ENCODE measurements at regions not wholly inside any gene's neighbourhood (a gene's known extent, or its start where the extent isn't known, plus 50 kb on each side); places are given as distances from the start of the nearest gene placed in this dataset.

DNA sequence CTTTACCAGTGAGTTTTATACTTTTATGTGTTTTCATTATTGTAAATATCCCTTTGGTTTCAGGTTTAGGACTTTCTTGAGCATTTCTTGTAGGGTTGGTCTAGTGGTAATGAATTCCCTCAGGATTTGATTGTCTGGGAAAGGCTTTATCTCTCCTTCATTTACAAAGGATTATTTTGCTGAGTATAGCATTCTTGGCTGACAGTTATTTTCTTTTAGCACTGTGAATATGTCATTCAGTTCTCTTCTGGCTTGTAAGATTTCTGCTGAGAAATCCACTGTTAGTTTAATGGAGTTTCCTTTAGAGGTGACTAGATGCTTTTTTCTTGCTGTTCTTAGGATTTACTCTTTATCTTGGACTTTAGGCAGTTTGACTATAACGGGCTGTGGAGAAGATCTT, 373.9 kb downstream of the TSN start:
- no peak for DNase-seq (ENCODE audit: low spot score)
- H3K9ac ChIP-seq (ENCODE audit: low read depth, low read length, poor library complexity): no peak overlapping the region
- H3K36me3 ChIP-seq (replicated peaks in 1 of 2; ENCODE audit: control insufficient read depth in 2 of 2, insufficient read depth in 2 of 2, low read length in 2 of 2): no peaks in the 10 kb centered on the region
- WGBS, 2 donors (ENCODE audit: extremely low coverage in 2 of 2, insufficient read length in 2 of 2, insufficient replicate concordance in 1 of 2): no CpG with 5 or more reads among the region's 1 CpG
- no peak overlapping the region for H3K18ac ChIP-seq (ENCODE audit: low read length)
- no peaks in the 10 kb centered on the region for H3K27me3 ChIP-seq (ENCODE audit: control insufficient read depth in 3 of 3, insufficient read depth in 3 of 3, low read depth in 1 of 3, low read length in 3 of 3)
- no peak overlapping the region for H3K27ac ChIP-seq (replicated peaks; ENCODE audit: low read length)
- no peak overlapping the region for H3K14ac ChIP-seq (ENCODE audit: low read length)
- H3K9me3 ChIP-seq (replicated peaks in 1 of 2; ENCODE audit: control insufficient read depth in 2 of 2, insufficient read depth in 1 of 2, low read depth in 1 of 2, low read length in 2 of 2): peaks cover 0 to 10% of the 10 kb centered on the region in 2 donors
- no peaks in the 10 kb centered on the region for H3K4me1 ChIP-seq (ENCODE audit: control insufficient read depth in 2 of 2, insufficient read depth in 1 of 2, low read depth in 1 of 2, low read length in 2 of 2)
- H2AK5ac ChIP-seq (ENCODE audit: low read depth, low read length): no peak overlapping the region
- H3K4me2 ChIP-seq (ENCODE audit: insufficient read depth, low read length, poor library complexity, severe bottlenecking): no peak overlapping the region
- no peak overlapping the region for H4K8ac ChIP-seq (ENCODE audit: low read depth, low read length)
- no peak overlapping the region for H2BK15ac ChIP-seq (ENCODE audit: low read length)
- no peak overlapping the region for H2BK5ac ChIP-seq (ENCODE audit: low read length)
- H3K79me1 ChIP-seq (ENCODE audit: low read depth, low read length): peaks cover 3% of the 10 kb centered on the region
- no peak overlapping the region for H2BK12ac ChIP-seq (ENCODE audit: low read length)
- H2BK120ac ChIP-seq (ENCODE audit: low read depth, low read length): no peak overlapping the region
- H3K4ac ChIP-seq (ENCODE audit: low read length): no peak overlapping the region
- no peak overlapping the region for H4K91ac ChIP-seq (ENCODE audit: low read depth, low read length, poor library complexity)
- no peak overlapping the region for H3K23ac ChIP-seq (ENCODE audit: low read depth, low read length, poor library complexity)
- no peak overlapping the region for H2AFZ ChIP-seq (ENCODE audit: low read length)
- no peak overlapping the region for H3K4me3 ChIP-seq (ENCODE audit: low read length in 2 of 2)

GRCh38 chr2:122132147-122132691, 376.8 kb downstream of the TSN start:
- Histone ChIP-seq H3K79me1 (ENCODE audit: low read depth, low read length) (peaks cover 3% of the 10 kb centered on the region), H3K4me2 (ENCODE audit: insufficient read depth, low read length, poor library complexity, severe bottlenecking) (no peak overlapping the region)
- WGBS, 2 donors (ENCODE audit: extremely low coverage in 2 of 2, insufficient read length in 2 of 2, insufficient replicate concordance in 1 of 2): no CpG with 5 or more reads among the region's 2 CpGs

DNA sequence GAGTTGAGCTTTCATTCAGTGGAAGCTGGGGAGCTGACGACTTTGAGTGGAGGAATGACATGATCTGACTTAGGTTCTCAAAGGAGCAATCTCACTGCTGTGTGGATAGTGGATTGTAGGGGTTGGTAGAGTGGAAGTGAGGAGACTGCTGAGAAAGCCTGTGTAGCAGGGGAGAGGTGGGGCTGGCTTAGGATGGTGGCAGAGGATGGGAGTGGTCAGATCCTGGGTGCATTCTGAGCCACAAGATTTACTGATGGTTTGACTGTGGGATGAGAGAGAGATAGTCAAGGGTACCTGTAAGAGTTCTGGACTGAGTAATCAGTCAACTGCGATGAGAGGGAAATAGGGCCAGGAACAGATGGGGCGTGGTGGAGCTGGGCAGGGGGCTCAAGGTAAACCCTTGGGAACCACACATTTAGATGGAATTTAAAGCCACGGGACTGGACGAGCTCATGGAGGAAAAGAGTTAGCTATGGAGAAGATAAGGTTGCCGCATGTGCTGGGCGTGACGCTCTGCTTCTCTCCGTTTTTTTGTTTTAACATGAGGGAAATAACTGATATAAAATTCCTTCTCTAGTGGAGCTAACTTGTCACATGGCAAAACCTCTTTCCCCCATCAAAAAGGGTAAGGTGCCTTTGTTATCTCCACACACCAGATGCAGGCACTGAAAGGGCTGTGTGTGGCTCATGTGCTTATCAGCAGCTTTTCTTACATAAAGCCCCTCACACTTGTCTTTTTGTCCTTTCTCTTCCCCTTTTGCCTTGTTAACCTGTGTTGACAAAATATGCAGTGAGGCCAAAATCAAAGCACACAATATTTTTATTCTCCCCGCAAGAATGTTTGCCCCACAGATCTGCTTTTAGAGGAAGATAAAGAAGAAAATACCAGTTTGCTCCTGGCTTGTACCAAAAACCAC, 379.8 kb downstream of the TSN start:
- H3K36me3 ChIP-seq (replicated peaks in 1 of 2; ENCODE audit: control insufficient read depth in 2 of 2, insufficient read depth in 2 of 2, low read length in 2 of 2): no peaks in the 10 kb centered on the region
- no peak overlapping the region for H4K91ac ChIP-seq (ENCODE audit: low read depth, low read length, poor library complexity)
- no peak overlapping the region for H2BK12ac ChIP-seq (ENCODE audit: low read length)
- H4K8ac ChIP-seq (ENCODE audit: low read depth, low read length): no peak overlapping the region
- no peak overlapping the region for H3K27ac ChIP-seq (replicated peaks; ENCODE audit: low read length)
- H3K14ac ChIP-seq (ENCODE audit: low read length): no peak overlapping the region
- H2AFZ ChIP-seq (ENCODE audit: low read length): no peak overlapping the region
- no peak overlapping the region for H3K4ac ChIP-seq (ENCODE audit: low read length)
- H3K4me2 ChIP-seq (ENCODE audit: insufficient read depth, low read length, poor library complexity, severe bottlenecking): no peak overlapping the region
- no peak overlapping the region for H3K23ac ChIP-seq (ENCODE audit: low read depth, low read length, poor library complexity)
- no peak overlapping the region for H3K9ac ChIP-seq (ENCODE audit: low read depth, low read length, poor library complexity)
- H3K4me1 ChIP-seq (ENCODE audit: control insufficient read depth in 2 of 2, insufficient read depth in 1 of 2, low read depth in 1 of 2, low read length in 2 of 2): peaks cover 0 to 2% of the 10 kb centered on the region in 2 donors
- H3K27me3 ChIP-seq (ENCODE audit: control insufficient read depth in 3 of 3, insufficient read depth in 3 of 3, low read depth in 1 of 3, low read length in 3 of 3): no peaks in the 10 kb centered on the region
- DNase-seq (ENCODE audit: low spot score): no peak
- H2BK120ac ChIP-seq (ENCODE audit: low read depth, low read length): no peak overlapping the region
- peak overlapping the region; percentile 54 for H3K18ac ChIP-seq (ENCODE audit: low read length)
- peaks cover 0 to 10% of the 10 kb centered on the region in 2 donors for H3K9me3 ChIP-seq (replicated peaks in 1 of 2; ENCODE audit: control insufficient read depth in 2 of 2, insufficient read depth in 1 of 2, low read depth in 1 of 2, low read length in 2 of 2)
- peaks cover 3% of the 10 kb centered on the region for H3K79me1 ChIP-seq (ENCODE audit: low read depth, low read length)
- no CpG with 5 or more reads among the region's 10 CpGs for WGBS, 2 donors (ENCODE audit: extremely low coverage in 2 of 2, insufficient read length in 2 of 2, insufficient replicate concordance in 1 of 2)
- H3K4me3 ChIP-seq (ENCODE audit: low read length in 2 of 2): no peak overlapping the region
- no peak overlapping the region for H2BK15ac ChIP-seq (ENCODE audit: low read length)
- H2BK5ac ChIP-seq (ENCODE audit: low read length): no peak overlapping the region
- H2AK5ac ChIP-seq (ENCODE audit: low read depth, low read length): no peak overlapping the region

More at GRCh38 chr2:122132147-122132691, 376.8 kb downstream of the TSN start:
- Histone ChIP-seq H3K27me3 (ENCODE audit: control insufficient read depth in 3 of 3, insufficient read depth in 3 of 3, low read depth in 1 of 3, low read length in 3 of 3) (no peaks in the 10 kb centered on the region), H2BK120ac (ENCODE audit: low read depth, low read length) (no peak overlapping the region), H4K91ac (ENCODE audit: low read depth, low read length, poor library complexity) (no peak overlapping the region), H3K36me3 (replicated peaks in 1 of 2; ENCODE audit: control insufficient read depth in 2 of 2, insufficient read depth in 2 of 2, low read length in 2 of 2) (no peaks in the 10 kb centered on the region), H3K9me3 (replicated peaks in 1 of 2; ENCODE audit: control insufficient read depth in 2 of 2, insufficient read depth in 1 of 2, low read depth in 1 of 2, low read length in 2 of 2) (peaks cover 0 to 10% of the 10 kb centered on the region in 2 donors), H3K4ac (ENCODE audit: low read length) (no peak overlapping the region), H2BK12ac (ENCODE audit: low read length) (no peak overlapping the region), H2AK5ac (ENCODE audit: low read depth, low read length) (no peak overlapping the region), H2BK15ac (ENCODE audit: low read length) (no peak overlapping the region), H3K9ac (ENCODE audit: low read depth, low read length, poor library complexity) (no peak overlapping the region), H3K4me3 (ENCODE audit: low read length in 2 of 2) (no peak overlapping the region), H2BK5ac (ENCODE audit: low read length) (no peak overlapping the region), H4K8ac (ENCODE audit: low read depth, low read length) (no peak overlapping the region), H3K14ac (ENCODE audit: low read length) (no peak overlapping the region), H3K4me1 (ENCODE audit: control insufficient read depth in 2 of 2, insufficient read depth in 1 of 2, low read depth in 1 of 2, low read length in 2 of 2) (no peaks in the 10 kb centered on the region), H3K18ac (ENCODE audit: low read length) (no peak overlapping the region), H2AFZ (ENCODE audit: low read length) (no peak overlapping the region), H3K23ac (ENCODE audit: low read depth, low read length, poor library complexity) (no peak overlapping the region), H3K27ac (replicated peaks; ENCODE audit: low read length) (no peak overlapping the region)
- no peak for DNase-seq (ENCODE audit: low spot score)

GRCh38 chr2:122136056-122136455, 380.6 kb downstream of the TSN start:
- no peak for DNase-seq (ENCODE audit: low spot score)
- no peak overlapping the region for H3K27ac ChIP-seq (replicated peaks; ENCODE audit: low read length)
- H3K9me3 ChIP-seq (replicated peaks in 1 of 2; ENCODE audit: control insufficient read depth in 2 of 2, insufficient read depth in 1 of 2, low read depth in 1 of 2, low read length in 2 of 2): peaks cover 0 to 2% of the 10 kb centered on the region in 2 donors
- H4K91ac ChIP-seq (ENCODE audit: low read depth, low read length, poor library complexity): no peak overlapping the region
- H2AK5ac ChIP-seq (ENCODE audit: low read depth, low read length): no peak overlapping the region
- H3K4ac ChIP-seq (ENCODE audit: low read length): no peak overlapping the region
- H3K18ac ChIP-seq (ENCODE audit: low read length): no peak overlapping the region
- H3K79me1 ChIP-seq (ENCODE audit: low read depth, low read length): peaks cover 3% of the 10 kb centered on the region
- no CpG with 5 or more reads among the region's 2 CpGs for WGBS, 2 donors (ENCODE audit: extremely low coverage in 2 of 2, insufficient read length in 2 of 2, insufficient replicate concordance in 1 of 2)
- no peak overlapping the region for H3K14ac ChIP-seq (ENCODE audit: low read length)
- no peak overlapping the region for H3K23ac ChIP-seq (ENCODE audit: low read depth, low read length, poor library complexity)
- H3K4me1 ChIP-seq (ENCODE audit: control insufficient read depth in 2 of 2, insufficient read depth in 1 of 2, low read depth in 1 of 2, low read length in 2 of 2): peaks cover 0 to 2% of the 10 kb centered on the region in 2 donors
- no peaks in the 10 kb centered on the region for H3K27me3 ChIP-seq (ENCODE audit: control insufficient read depth in 3 of 3, insufficient read depth in 3 of 3, low read depth in 1 of 3, low read length in 3 of 3)
- H3K36me3 ChIP-seq (replicated peaks in 1 of 2; ENCODE audit: control insufficient read depth in 2 of 2, insufficient read depth in 2 of 2, low read length in 2 of 2): no peaks in the 10 kb centered on the region
- no peak overlapping the region for H4K8ac ChIP-seq (ENCODE audit: low read depth, low read length)
- H2BK120ac ChIP-seq (ENCODE audit: low read depth, low read length): no peak overlapping the region
- H3K4me2 ChIP-seq (ENCODE audit: insufficient read depth, low read length, poor library complexity, severe bottlenecking): no peak overlapping the region
- no peak overlapping the region for H2BK15ac ChIP-seq (ENCODE audit: low read length)
- no peak overlapping the region for H3K9ac ChIP-seq (ENCODE audit: low read depth, low read length, poor library complexity)
- H2BK12ac ChIP-seq (ENCODE audit: low read length): no peak overlapping the region
- no peak overlapping the region for H3K4me3 ChIP-seq (ENCODE audit: low read length in 2 of 2)
- H2BK5ac ChIP-seq (ENCODE audit: low read length): no peak overlapping the region
- H2AFZ ChIP-seq (ENCODE audit: low read length): no peak overlapping the region

All from neuronal stem cell (in vitro differentiated cells).